Smooth muscle cell (in vitro differentiated cells): ENCODE measurements at regions not wholly inside any gene's neighbourhood (a gene's known extent, or its start where the extent isn't known, plus 50 kb on each side); places are given as distances from the start of the nearest gene placed in this dataset.
A peak's percentile ranks its signal among the peaks of the same experiment; 100 is the strongest.

Experiments used
- DNase-seq: peaks from one replicate; lab custom pipeline; 2025; ENCODE audit not compliant: unreplicated experiment; lab: John Stamatoyannopoulos, UW
- H2AFZ ChIP-seq: fragments of 200-600 bp; sonication (generic); 2 replicates; pipeline ENCODE4 v1.6.0; 2016; ENCODE audit warnings: antibody characterized with exemption, low read depth, mild to moderate bottlenecking
- H3F3A ChIP-seq: fragments of 200-600 bp; sonication (generic); 2 replicates; pipeline ENCODE4 v1.6.0; 2017; ENCODE audit warnings: antibody characterized with exemption, low read depth
- H3K27ac ChIP-seq: fragments of 200-600 bp; sonication (generic); 2 replicates; pipeline ENCODE4 v1.5.1; 2016; ENCODE audit warnings: low read depth, mild to moderate bottlenecking
- H3K27me3 ChIP-seq: fragments of 200-600 bp; sonication (generic); 2 replicates; pipeline ENCODE4 v1.6.1; 2016; ENCODE audit warnings: low read depth, mild to moderate bottlenecking
- H3K36me3 ChIP-seq: fragments of 200-600 bp; sonication (generic); 2 replicates; pipeline ENCODE4 v1.5.1; 2016; ENCODE audit warnings: low read depth
- H3K4me1 ChIP-seq: fragments of 200-600 bp; sonication (generic); 2 replicates; pipeline ENCODE4 v1.5.1; 2016; ENCODE audit warnings: low read depth
- H3K4me2 ChIP-seq: fragments of 200-600 bp; sonication (generic); 2 replicates; pipeline ENCODE4 v1.6.0; 2016; ENCODE audit warnings: mild to moderate bottlenecking
- H3K4me3 ChIP-seq: fragments of 200-600 bp; sonication (generic); 2 replicates; pipeline ENCODE4 v1.5.1; 2016; ENCODE audit warnings: mild to moderate bottlenecking
- H3K79me2 ChIP-seq: fragments of 200-600 bp; sonication (generic); 2 replicates; pipeline ENCODE4 v1.6.0; 2016; ENCODE audit warnings: low read depth, mild to moderate bottlenecking
- H3K9ac ChIP-seq: fragments of 200-600 bp; sonication (generic); 2 replicates; pipeline ENCODE4 v1.6.0; 2016; ENCODE audit warnings: low read depth
- H3K9me3 ChIP-seq: fragments of 200-600 bp; sonication (generic); replicated peaks from 2 replicates; pipeline ENCODE4 v1.5.1; 2016; ENCODE audit warnings: low read depth
- H4K20me1 ChIP-seq: fragments of 200-600 bp; sonication (generic); 2 replicates; pipeline ENCODE4 v1.6.0; 2016; ENCODE audit warnings: low read depth
- CTCF ChIP-seq: fragments of 200-600 bp; sonication (generic); IDR thresholded peaks from 2 replicates; pipeline ENCODE4 v1.5.1; 2017; ENCODE audit warnings: borderline replicate concordance, mild to moderate bottlenecking, antibody characterized with exemption; ENCODE audit not compliant: insufficient read depth, poor library complexity, severe bottlenecking
- WGBS: methylation state at CpG from one replicate; pipeline ENCODE4 v1.1.7; 2016; ENCODE audit warnings: low lambda C conversion rate; 5-methylcytosine and 5-hydroxymethylcytosine counted together

GRCh38 chr13:103788061-103788652, 721.9 kb upstream of the SLC10A2 start:
- 64% methylated on average over 2 of the region's 2 CpGs for WGBS

DNA sequence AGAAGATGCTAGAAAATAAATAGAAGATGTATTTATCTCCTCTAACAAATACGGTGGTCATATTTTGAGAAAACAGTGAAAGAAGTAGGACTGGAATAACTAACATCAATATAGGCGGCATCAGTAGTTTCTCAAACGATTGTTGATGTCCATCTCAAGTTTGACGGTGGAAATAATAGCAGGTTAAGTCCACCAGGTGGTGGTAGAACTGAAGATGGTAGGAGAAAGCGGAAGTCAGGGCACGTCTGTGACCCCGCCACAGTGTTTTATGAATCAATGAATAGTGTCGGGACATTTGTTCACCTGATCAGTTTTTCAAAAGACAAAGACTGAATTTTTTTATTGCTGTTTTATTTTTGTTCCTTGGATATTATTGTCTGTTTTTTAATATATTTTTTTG, 706.4 kb upstream of the SLC10A2 start:
- Histone ChIP-seq H3K4me2 (no peak overlapping the region), H3F3A (no peaks in the 10 kb centered on the region), H3K9ac (no peak overlapping the region), H3K4me3 (no peak overlapping the region), H3K36me3 (no peaks in the 10 kb centered on the region), H3K27me3 (no peaks in the 10 kb centered on the region), H3K4me1 (no peaks in the 10 kb centered on the region), H3K79me2 (no peaks in the 10 kb centered on the region), H2AFZ (no peak overlapping the region), H4K20me1 (no peaks in the 10 kb centered on the region), H3K27ac (no peak overlapping the region), H3K9me3 (no peaks in the 10 kb centered on the region)
- WGBS = 67% methylated on average over 8 of the region's 8 CpGs
- TF ChIP-seq CTCF = peak; percentile 28
- DNase-seq = no peak

More at GRCh38 chr13:103788061-103788652, 721.9 kb upstream of the SLC10A2 start:
- Histone ChIP-seq H3K27ac (no peak overlapping the region), H3K9ac (no peak overlapping the region), H4K20me1 (no peaks in the 10 kb centered on the region), H2AFZ (no peak overlapping the region), H3K9me3 (no peaks in the 10 kb centered on the region), H3K79me2 (no peaks in the 10 kb centered on the region), H3F3A (no peaks in the 10 kb centered on the region), H3K4me2 (no peak overlapping the region), H3K36me3 (no peaks in the 10 kb centered on the region), H3K27me3 (no peaks in the 10 kb centered on the region), H3K4me1 (no peaks in the 10 kb centered on the region), H3K4me3 (no peak overlapping the region)
- DNase-seq = no peak
- TF ChIP-seq CTCF = peak; percentile 17

DNA sequence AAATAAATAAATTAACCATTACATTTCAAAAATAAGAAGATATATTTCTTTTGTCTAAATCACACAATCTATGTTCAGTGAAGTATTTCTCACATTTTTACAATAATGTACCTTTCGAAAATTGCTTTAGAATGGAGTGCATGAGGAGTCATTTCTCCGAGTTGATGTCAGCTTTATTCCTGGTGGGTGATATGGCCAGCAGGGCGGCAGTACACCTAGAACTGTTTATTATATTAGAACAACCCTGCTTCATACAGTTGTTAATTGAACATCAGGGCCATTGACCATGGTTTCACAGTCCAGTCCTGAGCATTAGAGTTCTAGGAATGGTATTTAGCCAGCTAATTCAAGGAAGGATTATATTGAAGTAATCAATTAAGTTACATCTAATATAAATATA, 696.3 kb upstream of the SLC10A2 start:
- Histone ChIP-seq H3K27me3 (no peaks in the 10 kb centered on the region), H3K4me2 (no peak overlapping the region), H3K36me3 (no peaks in the 10 kb centered on the region), H3K27ac (no peak overlapping the region), H3K4me3 (no peak overlapping the region), H2AFZ (no peak overlapping the region), H4K20me1 (no peaks in the 10 kb centered on the region), H3K4me1 (no peaks in the 10 kb centered on the region), H3F3A (no peaks in the 10 kb centered on the region), H3K79me2 (no peaks in the 10 kb centered on the region), H3K9me3 (no peaks in the 10 kb centered on the region), H3K9ac (no peak overlapping the region)
- 90% methylated on average over 3 of the region's 3 CpGs for WGBS
- DNase-seq = no peak
- TF ChIP-seq CTCF = peak; percentile 5

DNA sequence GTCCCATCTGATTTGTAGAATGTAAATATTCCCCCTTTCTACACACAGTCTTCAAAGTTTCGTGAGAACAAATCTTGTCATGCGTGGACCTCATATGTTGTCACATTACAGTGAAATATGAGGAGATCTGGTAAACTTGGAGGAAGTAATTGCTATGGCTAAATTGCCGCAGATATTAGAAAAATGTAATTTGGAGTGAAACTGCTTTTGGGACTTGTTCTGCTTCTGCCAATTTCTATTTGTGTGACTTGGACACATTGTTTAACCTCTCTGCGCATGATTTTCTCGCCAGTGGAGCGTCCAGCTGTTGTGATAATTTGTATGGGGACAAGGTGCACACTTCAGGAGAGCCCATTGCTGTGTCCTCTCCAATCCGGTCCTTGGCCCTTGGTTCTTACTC, 693.1 kb upstream of the SLC10A2 start:
- DNase-seq = no peak
- H3K9me3 ChIP-seq = no peaks in the 10 kb centered on the region
- no peaks in the 10 kb centered on the region for H3K36me3 ChIP-seq
- 80% methylated on average over 7 of the region's 7 CpGs for WGBS
- no peaks in the 10 kb centered on the region for H4K20me1 ChIP-seq
- no peak for TF ChIP-seq CTCF
- H3K27me3 ChIP-seq = no peaks in the 10 kb centered on the region
- no peak overlapping the region for H3K4me2 ChIP-seq
- H3K4me3 ChIP-seq = no peak overlapping the region
- no peak overlapping the region for H3K27ac ChIP-seq
- no peak overlapping the region for H3K9ac ChIP-seq
- no peaks in the 10 kb centered on the region for H3K4me1 ChIP-seq
- H2AFZ ChIP-seq = no peak overlapping the region
- no peaks in the 10 kb centered on the region for H3F3A ChIP-seq
- no peaks in the 10 kb centered on the region for H3K79me2 ChIP-seq
